Endothelial cell of umbilical vein (primary cell): ENCODE measurements at regions not wholly inside any gene's neighbourhood (a gene's known extent, or its start where the extent isn't known, plus 50 kb on each side); places are given as distances from the start of the nearest gene placed in this dataset.

Experiments
- BruUV-seq: library from RNA; stranded (reverse); fragments of 400-500 nt; replicated peaks from 2 replicates; lab custom pipeline; 2021; lab: Mats Ljungman, UMichigan
- CTCF ChIA-PET: fragments of 300-600, 350-600 bp; sonication (Branson Sonifier 250); formaldehyde crosslinking; loops from one replicate; lab custom pipeline; 2021; ENCODE audit warnings: antibody characterized with exemption, inconsistent platforms; lab: Charles Lee
- POLR2A ChIA-PET: fragments of 300-600, 350-600 bp; sonication (Branson Sonifier 250); formaldehyde crosslinking; loops from one replicate; lab custom pipeline; 2021; ENCODE audit warnings: antibody characterized with exemption, inconsistent platforms; lab: Charles Lee
- DNase-seq: peaks from one replicate; pipeline ENCODE4 v3.0.0-alpha.2; 2011; ENCODE audit warnings: low read depth, low spot score
- FAIRE-seq: peaks from 2 replicates; lab custom pipeline; 2011; peaks lifted over from hg19 to GRCh38; lab: Jason Lieb, UNC
- H2AFZ ChIP-seq: 2 replicates; pipeline ENCODE4 v1.6.0; 2012; ENCODE audit warnings: low read depth, low read length, control low read depth, inconsistent platforms
- H3K27ac ChIP-seq: 2 replicates; pipeline ENCODE4 v1.5.1; 2011; ENCODE audit warnings: low read depth, mild to moderate bottlenecking, control low read depth, low read length, moderate library complexity; ENCODE audit not compliant: insufficient read depth
- H3K27me3 ChIP-seq, 2 experiments: 2 replicates each; pipeline versions ENCODE4 v1.6.0 to v1.6.1; 2011; ENCODE audit warnings: low read length in 2 of 2, mixed read lengths in 1 of 2; ENCODE audit not compliant: control insufficient read depth in 2 of 2, insufficient read depth in 2 of 2
- H3K36me3 ChIP-seq, 2 experiments: 2 replicates in 1 of 2; 3 replicates in 1 of 2; pipeline ENCODE4 v1.5.1; 2011; ENCODE audit warnings: low read length in 2 of 2, mild to moderate bottlenecking in 1 of 2, moderate library complexity in 1 of 2; ENCODE audit not compliant: control insufficient read depth in 2 of 2, insufficient read depth in 2 of 2; ENCODE audit errors: extremely low read depth in 1 of 2
- H3K4me1 ChIP-seq: 3 replicates; pipeline ENCODE4 v1.5.1; 2011; ENCODE audit warnings: mild to moderate bottlenecking, low read length; ENCODE audit not compliant: control insufficient read depth, insufficient read depth; ENCODE audit errors: extremely low read depth
- H3K4me2 ChIP-seq: 2 replicates; pipeline ENCODE4 v1.6.1; 2011; ENCODE audit warnings: low read length, control low read depth, mixed read lengths; ENCODE audit not compliant: insufficient read depth
- H3K4me3 ChIP-seq, 3 experiments: fragments of 200-600 bp in 1 of 3; sonication (generic), shearing (Covaris generic) in 1 of 3; replicated peaks in 1 of 3; 2 replicates each; pipeline ENCODE4 v1.5.1; 2011 to 2016; ENCODE audit warnings: control low read depth in 3 of 3, low read length in 3 of 3, mild to moderate bottlenecking in 2 of 3, inconsistent platforms in 1 of 3, low read depth in 1 of 3, moderate library complexity in 1 of 3; ENCODE audit not compliant: insufficient read depth in 1 of 3
- H3K79me2 ChIP-seq: 2 replicates; pipeline ENCODE4 v1.6.0; 2012; ENCODE audit warnings: low read length, inconsistent platforms; ENCODE audit not compliant: control insufficient read depth, insufficient read depth
- H3K9ac ChIP-seq: replicated peaks from 2 replicates; pipeline ENCODE3; 2011; ENCODE audit warnings: low read length, control low read depth; ENCODE audit not compliant: insufficient read depth; ENCODE audit errors: extremely low read depth
- H3K9me1 ChIP-seq: replicated peaks from 3 replicates; pipeline ENCODE4 v1.6.0; 2011; ENCODE audit warnings: mild to moderate bottlenecking, low read length; ENCODE audit not compliant: control insufficient read depth, insufficient read depth; ENCODE audit errors: extremely low read depth
- H3K9me3 ChIP-seq: replicated peaks from 2 replicates; pipeline ENCODE4 v1.5.1; 2012; ENCODE audit warnings: low read length, inconsistent platforms; ENCODE audit not compliant: control insufficient read depth, insufficient read depth
- H4K20me1 ChIP-seq: replicated peaks from 2 replicates; pipeline ENCODE3; 2011; ENCODE audit warnings: mild to moderate bottlenecking, low read length; ENCODE audit not compliant: control insufficient read depth, insufficient read depth; ENCODE audit errors: extremely low read depth
- CTCF ChIP-seq, 2 donors: IDR thresholded peaks; 1 replicate in 1 of 2; 2 replicates in 1 of 2; pipeline ENCODE4 v1.5.1; 2011; ENCODE audit warnings: low read length in 2 of 2, mild to moderate bottlenecking in 2 of 2, moderate library complexity in 2 of 2, control low read depth in 1 of 2, inconsistent platforms in 1 of 2, low read depth in 1 of 2; ENCODE audit not compliant: insufficient read depth in 1 of 2; ENCODE audit errors: extremely low read depth in 1 of 2
- EZH2 ChIP-seq: IDR thresholded peaks from 2 replicates; pipeline ENCODE4 v1.6.1; 2012; ENCODE audit warnings: borderline replicate concordance, low read depth, mild to moderate bottlenecking, moderate library complexity, low read length, inconsistent platforms; ENCODE audit not compliant: severe bottlenecking
- FOS ChIP-seq: IDR thresholded peaks from 2 replicates; pipeline ENCODE4 v1.6.1; 2011; ENCODE audit warnings: mild to moderate bottlenecking, low read length, moderate library complexity, borderline replicate concordance; ENCODE audit not compliant: insufficient read depth
- GATA2 ChIP-seq: IDR thresholded peaks from 2 replicates; pipeline ENCODE4 v1.7.0; 2011; ENCODE audit warnings: low read depth, mild to moderate bottlenecking, moderate library complexity, mixed read lengths, low read length; ENCODE audit not compliant: insufficient read length, insufficient read depth
- JUN ChIP-seq: IDR thresholded peaks from 2 replicates; pipeline ENCODE4 v1.6.1; 2011; ENCODE audit warnings: borderline replicate concordance, low read depth; ENCODE audit not compliant: insufficient read length, insufficient read depth
- MAX ChIP-seq: IDR thresholded peaks from 2 replicates; pipeline ENCODE4 v1.6.1; 2011; ENCODE audit not compliant: insufficient read depth, insufficient read length
- MYC ChIP-seq: IDR thresholded peaks from one replicate; pipeline ENCODE4 v1.6.1; 2011; ENCODE audit warnings: mild to moderate bottlenecking, low read depth, low read length
- POLR2A ChIP-seq: IDR thresholded peaks from 2 replicates; pipeline ENCODE4 v1.6.1; 2012; ENCODE audit warnings: low read depth, mild to moderate bottlenecking, control low read depth, low read length
- POLR2AphosphoS5 ChIP-seq: IDR thresholded peaks from 2 replicates; pipeline ENCODE4 v1.6.1; 2012; ENCODE audit warnings: low read depth, mild to moderate bottlenecking, control low read depth, low read length, moderate library complexity; ENCODE audit not compliant: insufficient read depth
- dilution Hi-C: fragments of 300-500 bp; cut with MboI; formaldehyde crosslinking; loops from one replicate; pipeline ENCODE4 v1.15.0; 2019; ENCODE audit warnings: low sequenced_read_pairs; ENCODE audit not compliant: extremely low pct_ligation_motif_present
- intact Hi-C: fragments of 100-400 bp; cut with micrococcal nuclease; formaldehyde crosslinking; loops from one replicate; pipeline ENCODE4 v1.10.0; 2022

- intact Hi-C loops, result no loop called here
- H3K27ac ChIP-seq, result no peak overlapping the region
- peaks cover 3 to 9% of the 10 kb centered on the region in 2 experiments for H3K36me3 ChIP-seq
- POLR2A ChIA-PET, result no interaction called here
- H3K4me3 ChIP-seq, result no peak overlapping the region
- H4K20me1 ChIP-seq, result peaks cover 5% of the 10 kb centered on the region
- H3K9ac ChIP-seq, result no peak overlapping the region
- FAIRE-seq (no peak), DNase-seq (no peak)
- dilution Hi-C loops, result no loop called here
- H2AFZ ChIP-seq, result no peak overlapping the region
- no peaks in the 10 kb centered on the region for H3K4me1 ChIP-seq
- BruUV-seq, result no TSS peak
- H3K9me3 ChIP-seq, result no peaks in the 10 kb centered on the region
- CTCF ChIA-PET, result interaction anchor here (1.5 kb wide), 1 partner anchor 19 kb away, joined by 7 read pairs; no protein-coding TSS in a partner anchor
- H3K27me3 ChIP-seq, result no peaks in the 10 kb centered on the region
- no peak overlapping the region for H3K4me2 ChIP-seq
- peaks cover 2% of the 10 kb centered on the region for H3K9me1 ChIP-seq
- H3K79me2 ChIP-seq, result peaks cover 30% of the 10 kb centered on the region
- TF ChIP-seq MYC (no peak), EZH2 (no peak), POLR2A (no peak), POLR2AphosphoS5 (no peak), FOS (no peak), GATA2 (no peak), MAX (no peak), JUN (no peak), CTCF (IDR thresholded peaks at IDR 0.05; ENCODE audit: extremely low read depth in 1 of 2, insufficient read depth in 1 of 2, low read depth in 1 of 2, low read length in 2 of 2) (no peak)
Measured at GRCh38 chr2:215811003-215811402, 202.3 kb downstream of the MREG start.
